ENCODE measurements at regions not wholly inside any gene's neighbourhood (a gene's known extent, or its start where the extent isn't known, plus 50 kb on each side); places are given as distances from the start of the nearest gene placed in this dataset.

GRCh38 chr5:3059488-3059887 is 308.0 kb upstream of the IRX2 start:
- DNase-seq (no peak), FAIRE-seq (no peak), ATAC-seq (no peak)
- TF ChIP-seq CTCF (IDR thresholded peaks at IDR 0.05): no peak
- H3K4me3 ChIP-seq: no peak overlapping the region
- H3K9me3 ChIP-seq: no peaks in the 10 kb centered on the region
- no peaks in the 10 kb centered on the region for H3K4me1 ChIP-seq
- H3K36me3 ChIP-seq: no peaks in the 10 kb centered on the region
- intact Hi-C loops (cut with DNase I): no loop called here
- no peak overlapping the region for H3K27ac ChIP-seq
- H3K27me3 ChIP-seq: no peaks in the 10 kb centered on the region
- WGBS, 2 donors: 62 to 64% methylated on average over 9 of the region's 9 CpGs

GRCh38 chr5:3058942-3059341 is 307.5 kb upstream of the IRX2 start:
- H3K27ac ChIP-seq: no peak overlapping the region
- intact Hi-C loops (cut with DNase I): no loop called here
- WGBS, 2 donors: 54 to 64% methylated on average over 17 of the region's 17 CpGs
- no peaks in the 10 kb centered on the region for H3K9me3 ChIP-seq
- no peaks in the 10 kb centered on the region for H3K36me3 ChIP-seq
- H3K4me1 ChIP-seq: no peaks in the 10 kb centered on the region
- no peak for TF ChIP-seq CTCF (IDR thresholded peaks at IDR 0.05)
- no peak overlapping the region for H3K4me3 ChIP-seq
- no peaks in the 10 kb centered on the region for H3K27me3 ChIP-seq
- DNase-seq (no peak), FAIRE-seq (no peak), ATAC-seq (no peak)

GRCh38 chr5:3056866-3057265 is 305.4 kb upstream of the IRX2 start:
- ATAC-seq: no peak
- intact Hi-C loops (cut with DNase I): no loop called here
- H3K9me3 ChIP-seq: no peaks in the 10 kb centered on the region
- H3K4me1 ChIP-seq: no peaks in the 10 kb centered on the region
- whole genome bisulfite sequencing, 2 donors: 27 to 35% methylated on average over 10 of the region's 10 CpGs
- H3K36me3 ChIP-seq: no peaks in the 10 kb centered on the region
- no peak for DNase-seq
- no peak for TF ChIP-seq CTCF (IDR thresholded peaks at IDR 0.05)
- H3K27me3 ChIP-seq: no peaks in the 10 kb centered on the region
- H3K27ac ChIP-seq: no peak overlapping the region
- no peak for FAIRE-seq
- H3K4me3 ChIP-seq: no peak overlapping the region

- intact Hi-C loops (cut with DNase I): no loop called here
- H3K9me3 ChIP-seq: no peaks in the 10 kb centered on the region
- no peak overlapping the region for H3K27ac ChIP-seq
- FAIRE-seq: no peak
- no peaks in the 10 kb centered on the region for H3K27me3 ChIP-seq
- TF ChIP-seq CTCF (IDR thresholded peaks at IDR 0.05): no peak
- H3K36me3 ChIP-seq: no peaks in the 10 kb centered on the region
- no peaks in the 10 kb centered on the region for H3K4me1 ChIP-seq
- DNase-seq: no peak
- no peak for ATAC-seq
- no peak overlapping the region for H3K4me3 ChIP-seq
- WGBS, 2 donors: 77 to 87% methylated on average over 16 of the region's 16 CpGs
Measured at GRCh38 chr5:3051400-3051799, 299.9 kb upstream of the IRX2 start.

- no peak for DNase-seq
- no peak for TF ChIP-seq CTCF (IDR thresholded peaks at IDR 0.05)
- no peak for FAIRE-seq
- Histone ChIP-seq H3K36me3 (no peaks in the 10 kb centered on the region), H3K27ac (no peak overlapping the region), H3K27me3 (no peaks in the 10 kb centered on the region), H3K4me1 (no peaks in the 10 kb centered on the region), H3K4me3 (no peak overlapping the region), H3K9me3 (no peaks in the 10 kb centered on the region)
- WGBS, 2 donors: 72 to 76% methylated on average over 13 of the region's 13 CpGs
- no peak for ATAC-seq
- intact Hi-C loops (cut with DNase I): no loop called here
Measured at GRCh38 chr5:3050863-3051262, 299.4 kb upstream of the IRX2 start.

Measured in pancreas (tissue), 10 donors.